Activated T-helper 9 cell treated with anti-CD3 and anti-CD28 coated beads, Interleukin-2, amount 50 U/mL, for 16 hours (primary cell): ENCODE measurements at regions not wholly inside any gene's neighbourhood (a gene's known extent, or its start where the extent isn't known, plus 50 kb on each side); places are given as distances from the start of the nearest gene placed in this dataset.
"Not testable (repeated sequence)": the region's sequence is repeated elsewhere in the genome, so short reads cannot be mapped to it uniquely, and the experiment has no call there.

ENCODE experiments used
- DNase-seq: peaks from one replicate; pipeline ENCODE4 v3.0.0-alpha.2; 2020; ENCODE audit warnings: low read depth

- DNase-seq, result no peak
Measured at GRCh38 chr6:25125736-25126135, 153.4 kb upstream of the CARMIL1 start.

- DNase-seq, result no peak
Measured at GRCh38 chr6:25127076-25127837, 151.9 kb upstream of the CARMIL1 start.

GRCh38 chr6:25130518-25130917 lies 148.7 kb upstream of the CARMIL1 start:
- no peak for DNase-seq

GRCh38 chr6:25132934-25133333 lies 146.2 kb upstream of the CARMIL1 start:
- no peak for DNase-seq

- no peak for DNase-seq
Measured at GRCh38 chr6:25133568-25133967, 145.6 kb upstream of the CARMIL1 start.

GRCh38 chr6:25136854-25137253 lies 142.3 kb upstream of the CARMIL1 start:
- DNase-seq, result no peak

- DNase-seq, result no peak
Measured at GRCh38 chr6:25137480-25137879, 141.7 kb upstream of the CARMIL1 start.

- peak; percentile 36 for DNase-seq
Measured at GRCh38 chr6:25137916-25138232, 141.3 kb upstream of the CARMIL1 start.

- DNase-seq, result peak; percentile 34
Measured at GRCh38 chr6:25138233-25138933, 140.8 kb upstream of the CARMIL1 start.

- no peak for DNase-seq
Measured at GRCh38 chr6:25138934-25139415, 140.2 kb upstream of the CARMIL1 start.

GRCh38 chr6:25139608-25140007 lies 139.6 kb upstream of the CARMIL1 start:
- DNase-seq, result not testable (repeated sequence)

- no peak for DNase-seq
Measured at GRCh38 chr6:25142506-25142905, 136.7 kb upstream of the CARMIL1 start.

- no peak for DNase-seq
Measured at GRCh38 chr6:25144919-25145318, 134.3 kb upstream of the CARMIL1 start.

GRCh38 chr6:25147223-25147622 lies 132.0 kb upstream of the CARMIL1 start:
- DNase-seq, result no peak

GRCh38 chr6:25150031-25150430 lies 129.1 kb upstream of the CARMIL1 start:
- DNase-seq, result no peak

GRCh38 chr6:25150863-25151262 lies 128.3 kb upstream of the CARMIL1 start:
- DNase-seq, result no peak

GRCh38 chr6:25153079-25153478 lies 126.1 kb upstream of the CARMIL1 start:
- DNase-seq, result no peak

- DNase-seq, result no peak
Measured at GRCh38 chr6:25154034-25154596, 125.1 kb upstream of the CARMIL1 start.

- DNase-seq, result no peak
Measured at GRCh38 chr6:25155211-25155610, 124.0 kb upstream of the CARMIL1 start.

- DNase-seq, result no peak
Measured at GRCh38 chr6:25156123-25156522, 123.1 kb upstream of the CARMIL1 start.

- DNase-seq, result no peak
Measured at GRCh38 chr6:25157183-25157582, 122.0 kb upstream of the CARMIL1 start.

GRCh38 chr6:25157842-25158241 lies 121.3 kb upstream of the CARMIL1 start:
- no peak for DNase-seq

- DNase-seq, result not testable (repeated sequence)
Measured at GRCh38 chr6:25160134-25160533, 119.0 kb upstream of the CARMIL1 start.
